H1 (cell line): ENCODE measurements at regions not wholly inside any gene's neighbourhood (a gene's known extent, or its start where the extent isn't known, plus 50 kb on each side); places are given as distances from the start of the nearest gene placed in this dataset.

Experiments
- CTCF ChIA-PET: fragments of 300-600 bp; sonication (Branson Sonifier 250); formaldehyde crosslinking; loops from one replicate; lab custom pipeline; 2021; ENCODE audit not compliant: partially characterized antibody; lab: Charles Lee
- POLR2A ChIA-PET: fragments of 300-600 bp; sonication (Branson Sonifier 250); formaldehyde crosslinking; loops from one replicate; lab custom pipeline; 2021; ENCODE audit warnings: inconsistent platforms; ENCODE audit not compliant: partially characterized antibody; lab: Charles Lee
- DNase-seq, 2 experiments: peaks; one replicate each; pipeline versions ENCODE4 v3.0.0 to v3.0.0-alpha.2; 2010 to 2022; ENCODE audit warnings: low spot score in 2 of 2, low read depth in 1 of 2, mixed read lengths in 1 of 2
- FAIRE-seq: peaks from 2 replicates; lab custom pipeline; 2011; peaks lifted over from hg19 to GRCh38; lab: Jason Lieb, UNC
- H2AFZ ChIP-seq: 2 replicates; pipeline ENCODE4 v1.8.1; 2012; ENCODE audit warnings: low read length, inconsistent platforms
- H2AK5ac ChIP-seq: 2 replicates; pipeline ENCODE4 v1.6.1; 2013; ENCODE audit warnings: low read depth, low read length
- H2BK120ac ChIP-seq: replicated peaks from 2 replicates; pipeline ENCODE3; 2013; ENCODE audit warnings: low read depth, low read length, inconsistent platforms
- H2BK12ac ChIP-seq: 2 replicates; pipeline ENCODE4 v1.6.1; 2013; ENCODE audit warnings: low read depth, low read length
- H2BK15ac ChIP-seq: 2 replicates; pipeline ENCODE4 v1.6.1; 2013; ENCODE audit warnings: low read length
- H2BK20ac ChIP-seq: 2 replicates; pipeline ENCODE4 v1.6.1; 2013; ENCODE audit warnings: low read length
- H2BK5ac ChIP-seq: 2 replicates; pipeline ENCODE4 v1.6.1; 2013; ENCODE audit warnings: low read depth, low read length
- H3K14ac ChIP-seq: 2 replicates; pipeline ENCODE4 v1.6.1; 2013; ENCODE audit warnings: inconsistent platforms; ENCODE audit not compliant: insufficient read length
- H3K18ac ChIP-seq: 2 replicates; pipeline ENCODE4 v1.6.1; 2013; ENCODE audit warnings: low read length; ENCODE audit errors: extremely low read depth
- H3K23ac ChIP-seq: 2 replicates; pipeline ENCODE4 v1.6.1; 2013; ENCODE audit warnings: inconsistent platforms; ENCODE audit not compliant: insufficient read length
- H3K23me2 ChIP-seq: 2 replicates; pipeline ENCODE4 v1.6.1; 2013; ENCODE audit warnings: low read depth, low read length
- H3K27ac ChIP-seq: 2 replicates; pipeline ENCODE4 v1.6.1; 2011; ENCODE audit warnings: low read depth, low read length, inconsistent platforms
- H3K27me3 ChIP-seq, 4 experiments: replicated peaks in 1 of 4; 1 replicate in 1 of 4; 2 replicates in 3 of 4; pipeline versions ENCODE4 v1.6.1 to v1.8.1; 2011 to 2013; ENCODE audit warnings: low read length in 3 of 4, mild to moderate bottlenecking in 3 of 4, inconsistent platforms in 2 of 4, mixed read lengths in 2 of 4, moderate library complexity in 1 of 4; ENCODE audit not compliant: control insufficient read depth in 3 of 4, insufficient read depth in 3 of 4; ENCODE audit errors: extremely low read depth in 1 of 4
- H3K36me3 ChIP-seq, 4 experiments: 2 replicates each; pipeline versions ENCODE4 v1.6.1 to v1.8.1; 2011 to 2013; ENCODE audit warnings: mild to moderate bottlenecking in 4 of 4, low read length in 3 of 4, moderate library complexity in 2 of 4, control low read depth in 1 of 4, inconsistent platforms in 1 of 4; ENCODE audit not compliant: insufficient read depth in 4 of 4, control insufficient read depth in 2 of 4
- H3K4ac ChIP-seq: replicated peaks from 2 replicates; pipeline ENCODE3; 2013; ENCODE audit warnings: low read length, low read depth, mixed read lengths, inconsistent platforms; ENCODE audit not compliant: insufficient read length
- H3K4me1 ChIP-seq, 4 experiments: replicated peaks in 1 of 4; 1 replicate in 1 of 4; 2 replicates in 3 of 4; pipeline versions ENCODE4 v1.6.1 to v1.8.1; 2011 to 2013; ENCODE audit warnings: low read length in 3 of 4, inconsistent platforms in 2 of 4, mixed read lengths in 1 of 4; ENCODE audit not compliant: insufficient read depth in 4 of 4, control insufficient read depth in 3 of 4
- H3K4me2 ChIP-seq, 2 experiments: 2 replicates each; pipeline versions ENCODE4 v1.6.1 to v1.8.1; 2011 to 2013; ENCODE audit warnings: low read depth in 2 of 2, low read length in 2 of 2, control low read depth in 1 of 2, inconsistent platforms in 1 of 2, mild to moderate bottlenecking in 1 of 2; ENCODE audit not compliant: insufficient read depth in 1 of 2
- H3K4me3 ChIP-seq, 4 experiments: fragments of 200-600, 300-600 bp in 1 of 4; sonication (generic), shearing (Covaris generic), sonication (Bioruptor Twin) in 1 of 4; 2 replicates each; pipeline versions ENCODE4 v1.5.1 to v1.8.1; 2011 to 2016; ENCODE audit warnings: low read length in 4 of 4, low read depth in 3 of 4, control low read depth in 2 of 4, inconsistent platforms in 2 of 4, mild to moderate bottlenecking in 2 of 4, mixed read lengths in 1 of 4, moderate library complexity in 1 of 4; ENCODE audit not compliant: insufficient read depth in 2 of 4; ENCODE audit errors: extremely low read depth in 1 of 4
- H3K56ac ChIP-seq: replicated peaks from 2 replicates; pipeline ENCODE3; 2013; ENCODE audit warnings: low read depth, mild to moderate bottlenecking, mixed read lengths, low read length, inconsistent platforms; ENCODE audit not compliant: insufficient read length
- H3K79me1 ChIP-seq: 2 replicates; pipeline ENCODE4 v1.6.1; 2013; ENCODE audit warnings: low read depth, low read length, control low read depth
- H3K79me2 ChIP-seq, 2 experiments: 2 replicates each; pipeline versions ENCODE4 v1.6.1 to v1.8.1; 2012 to 2013; ENCODE audit warnings: low read length in 2 of 2, mild to moderate bottlenecking in 2 of 2, inconsistent platforms in 1 of 2; ENCODE audit not compliant: insufficient read depth in 2 of 2, control insufficient read depth in 1 of 2
- H3K9ac ChIP-seq, 4 experiments: replicated peaks in 1 of 4; 1 replicate in 1 of 4; 2 replicates in 3 of 4; pipeline versions ENCODE4 v1.6.1 to v1.8.1; 2011 to 2013; ENCODE audit warnings: low read depth in 3 of 4, low read length in 3 of 4, control low read depth in 2 of 4, mild to moderate bottlenecking in 2 of 4, moderate library complexity in 2 of 4, inconsistent platforms in 1 of 4; ENCODE audit errors: extremely low read depth in 1 of 4
- H3K9me3 ChIP-seq, 2 experiments: 2 replicates each; pipeline versions ENCODE4 v1.6.1 to v1.8.1; 2012 to 2013; ENCODE audit warnings: mild to moderate bottlenecking in 2 of 2, moderate library complexity in 2 of 2, control low read depth in 1 of 2, inconsistent platforms in 1 of 2, low read depth in 1 of 2, low read length in 1 of 2, mixed read lengths in 1 of 2; ENCODE audit not compliant: insufficient read depth in 2 of 2
- H4K20me1 ChIP-seq, 2 experiments: replicated peaks in 1 of 2; 2 replicates each; pipeline versions ENCODE3 to v1.8.1; 2011 to 2013; ENCODE audit warnings: inconsistent platforms in 2 of 2, low read length in 2 of 2, mild to moderate bottlenecking in 1 of 2; ENCODE audit not compliant: insufficient read depth in 2 of 2, control insufficient read depth in 1 of 2
- H4K5ac ChIP-seq: 2 replicates; pipeline ENCODE4 v1.6.1; 2013; ENCODE audit warnings: low read length, low read depth, mixed read lengths, inconsistent platforms; ENCODE audit not compliant: insufficient read length
- H4K8ac ChIP-seq: 2 replicates; pipeline ENCODE4 v1.8.0; 2013; ENCODE audit warnings: mild to moderate bottlenecking, moderate library complexity, low read length, inconsistent platforms; ENCODE audit not compliant: insufficient read depth; ENCODE audit errors: extremely low read depth
- H4K91ac ChIP-seq: replicated peaks from 2 replicates; pipeline ENCODE3; 2013; ENCODE audit warnings: low read length, mixed read lengths, inconsistent platforms; ENCODE audit not compliant: insufficient read length
- BCL11A ChIP-seq, 2 experiments: IDR thresholded peaks; one replicate each; pipeline ENCODE4 v1.6.1; 2011; ENCODE audit warnings: low read depth in 2 of 2, low read length in 2 of 2, mild to moderate bottlenecking in 2 of 2
- EP300 ChIP-seq, 2 experiments: IDR thresholded peaks; 1 replicate in 1 of 2; 2 replicates in 1 of 2; pipeline ENCODE4 v1.6.1; 2011 to 2012; ENCODE audit warnings: low read depth in 2 of 2, low read length in 2 of 2, mild to moderate bottlenecking in 2 of 2, borderline replicate concordance in 1 of 2, inconsistent platforms in 1 of 2, moderate library complexity in 1 of 2
- KDM4A ChIP-seq: IDR thresholded peaks from one replicate; pipeline ENCODE4 v1.7.1; 2012; ENCODE audit warnings: low read depth, mild to moderate bottlenecking, moderate library complexity, low read length, inconsistent platforms; ENCODE audit not compliant: severe bottlenecking
- KDM5A ChIP-seq: fragments of 200-600 bp; IDR thresholded peaks from 2 replicates; pipeline ENCODE4 v1.7.1; 2012; ENCODE audit warnings: mild to moderate bottlenecking, low read length, inconsistent platforms, mixed read lengths
- RXRA ChIP-seq: IDR thresholded peaks from 2 replicates; pipeline ENCODE4 v1.6.1; 2011; ENCODE audit warnings: low read depth, mild to moderate bottlenecking, low read length, moderate library complexity; ENCODE audit not compliant: insufficient read depth
- SP1 ChIP-seq: IDR thresholded peaks from 2 replicates; pipeline ENCODE4 v1.6.1; 2011; ENCODE audit warnings: low read depth, low read length
- TCF12 ChIP-seq: IDR thresholded peaks from 2 replicates; pipeline ENCODE4 v1.6.1; 2011; ENCODE audit warnings: low read depth, mild to moderate bottlenecking, low read length
- YY1 ChIP-seq: IDR thresholded peaks from 2 replicates; pipeline ENCODE4 v1.6.1; 2011; ENCODE audit warnings: low read depth, mild to moderate bottlenecking, low read length
- TF ChIP-seq, protein P1 (sequence below): IDR thresholded peaks from 2 replicates; pipeline ENCODE4 v1.6.1; 2012; ENCODE audit warnings: low read length, inconsistent platforms

DNA sequence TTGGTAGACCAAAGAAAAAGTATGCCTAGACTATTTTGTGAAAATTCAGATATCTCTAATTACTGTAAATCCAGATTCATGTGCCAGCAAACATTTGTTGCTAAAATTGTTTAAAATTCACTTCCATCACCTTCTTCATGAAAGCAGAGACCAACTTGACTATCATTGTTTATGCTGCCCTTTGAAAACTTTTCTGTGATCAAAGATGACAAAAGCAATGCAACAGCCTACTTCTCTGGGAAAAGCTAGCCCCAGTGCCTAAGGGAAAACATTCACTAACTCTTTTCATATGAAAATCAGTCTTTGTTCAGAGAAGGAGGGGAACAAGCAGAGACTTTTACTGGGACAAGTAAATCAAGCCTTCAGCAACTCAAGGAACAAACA lies 178.0 kb upstream of the P2RY1 start:
- Histone ChIP-seq H2BK12ac (no peak overlapping the region), H3K4me1 (peaks cover 0 to 23% (median 6%) of the 10 kb centered on the region in 4 experiments; a peak in 4 of 7 replicates), H2AFZ (no peak overlapping the region), H2BK15ac (no peak overlapping the region), H3K27me3 (no peaks in the 10 kb centered on the region), H3K4me2 (peak overlapping the region in 1 of 2 experiments; percentile 26; a peak in 1 of 4 replicates), H2BK20ac (no peak overlapping the region), H3K79me1 (no peaks in the 10 kb centered on the region), H3K9ac (0 out of 7 replicates have a peak overlapping the region, but pooled peaks of 1 of the 4 experiments have one; percentile 1), H2AK5ac (no peak overlapping the region), H3K4me3 (peak overlapping the region in 1 of 4 experiments; percentile 3; a peak in 1 of 8 replicates), H3K79me2 (no peaks in the 10 kb centered on the region), H4K8ac (no peak overlapping the region), H3K27ac (peak overlapping the region; percentile 27; the same call in 1 of the 2 replicates), H2BK120ac (peak overlapping the region; percentile 24), H3K18ac (no peak overlapping the region), H4K20me1 (no peaks in the 10 kb centered on the region), H4K91ac (no peak overlapping the region), H3K14ac (no peak overlapping the region), H3K36me3 (no peaks in the 10 kb centered on the region), H3K23me2 (no peaks in the 10 kb centered on the region), H3K23ac (no peak overlapping the region), H3K9me3 (peaks cover 0 to 4% of the 10 kb centered on the region in 2 experiments; a peak in 1 of 4 replicates), H3K4ac (no peak overlapping the region), H3K56ac (no peak overlapping the region), H4K5ac (no peak overlapping the region), H2BK5ac (no peak overlapping the region; the same call in 1 of the 2 replicates)
- FAIRE-seq: peak; percentile 86
- peak in 1 of 2 experiments; percentile 9 for DNase-seq
- POLR2A ChIA-PET: interaction anchor here (1.4 kb wide), 1 partner anchor 178 kb away, joined by 3 read pairs; the partner anchor contains the start of gene P2RY1
- CTCF ChIA-PET: no interaction called here
- TF ChIP-seq KDM4A: no peak
- TF ChIP-seq SP1: 0 out of 2 replicates have a peak, but pooled peaks have one; percentile 23
- no peak for TF ChIP-seq EP300 (IDR thresholded peaks at IDR 0.05; ENCODE audit: borderline replicate concordance in 1 of 2, low read depth in 2 of 2, low read length in 2 of 2)
- TF ChIP-seq BCL11A (IDR thresholded peaks at IDR 0.05; ENCODE audit: low read depth in 2 of 2, low read length in 2 of 2): no peak
- TF ChIP-seq TCF12: no peak
- TF ChIP-seq YY1: no peak
- no peak for TF ChIP-seq KDM5A
- TF ChIP-seq, protein P1, sequence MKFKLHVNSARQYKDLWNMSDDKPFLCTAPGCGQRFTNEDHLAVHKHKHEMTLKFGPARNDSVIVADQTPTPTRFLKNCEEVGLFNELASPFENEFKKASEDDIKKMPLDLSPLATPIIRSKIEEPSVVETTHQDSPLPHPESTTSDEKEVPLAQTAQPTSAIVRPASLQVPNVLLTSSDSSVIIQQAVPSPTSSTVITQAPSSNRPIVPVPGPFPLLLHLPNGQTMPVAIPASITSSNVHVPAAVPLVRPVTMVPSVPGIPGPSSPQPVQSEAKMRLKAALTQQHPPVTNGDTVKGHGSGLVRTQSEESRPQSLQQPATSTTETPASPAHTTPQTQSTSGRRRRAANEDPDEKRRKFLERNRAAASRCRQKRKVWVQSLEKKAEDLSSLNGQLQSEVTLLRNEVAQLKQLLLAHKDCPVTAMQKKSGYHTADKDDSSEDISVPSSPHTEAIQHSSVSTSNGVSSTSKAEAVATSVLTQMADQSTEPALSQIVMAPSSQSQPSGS: no peak
- TF ChIP-seq RXRA: no peak
